ENCODE measurements at regions not wholly inside any gene's neighbourhood (a gene's known extent, or its start where the extent isn't known, plus 50 kb on each side); places are given as distances from the start of the nearest gene placed in this dataset.
A peak's percentile ranks its signal among the peaks of the same experiment; 100 is the strongest.
"Not testable (repeated sequence)": the region's sequence is repeated elsewhere in the genome, so short reads cannot be mapped to it uniquely, and the experiment has no call there.

DNA sequence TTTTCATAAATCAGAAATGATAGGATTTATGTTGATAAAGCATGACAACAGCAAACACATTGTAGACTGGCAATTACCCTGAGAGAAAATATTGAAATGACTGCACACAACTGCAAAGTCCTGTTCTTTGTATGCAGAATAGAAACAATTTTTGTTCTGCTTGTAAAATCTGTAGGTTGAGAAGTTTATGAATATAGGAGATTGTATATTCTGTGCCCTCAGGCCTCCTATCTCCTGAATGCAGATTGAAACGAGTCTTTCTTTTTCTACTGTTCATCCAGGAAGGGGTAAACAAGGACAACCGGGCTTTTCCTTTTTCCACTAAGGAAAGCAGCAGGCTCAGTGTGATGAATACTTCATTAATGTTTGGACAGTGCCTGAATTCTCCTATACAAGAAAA lies 95.0 kb upstream of the HAPLN1 start:
- ATAC-seq, result no peak
- no peak for DNase-seq (ENCODE audit: low spot score)

DNA sequence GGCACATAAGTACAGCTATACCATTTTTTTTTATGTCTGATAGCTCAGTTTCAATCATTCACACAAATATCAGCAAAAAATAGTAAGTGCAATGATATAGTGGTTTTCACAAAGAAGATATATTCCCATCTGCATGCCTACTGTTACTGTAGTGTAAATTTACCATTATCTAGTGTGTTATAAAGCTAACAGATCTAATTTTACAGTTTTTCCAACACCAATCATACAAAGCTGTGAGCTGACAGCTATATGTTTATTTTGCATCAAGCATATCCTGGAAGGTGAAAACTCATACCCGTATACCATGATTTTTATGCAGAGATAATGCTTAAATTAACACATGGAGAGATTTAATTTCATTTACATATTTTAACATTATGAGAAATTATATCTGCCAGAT lies 89.9 kb upstream of the HAPLN1 start:
- DNase-seq (ENCODE audit: low spot score), result no peak
- ATAC-seq, result no peak

DNA sequence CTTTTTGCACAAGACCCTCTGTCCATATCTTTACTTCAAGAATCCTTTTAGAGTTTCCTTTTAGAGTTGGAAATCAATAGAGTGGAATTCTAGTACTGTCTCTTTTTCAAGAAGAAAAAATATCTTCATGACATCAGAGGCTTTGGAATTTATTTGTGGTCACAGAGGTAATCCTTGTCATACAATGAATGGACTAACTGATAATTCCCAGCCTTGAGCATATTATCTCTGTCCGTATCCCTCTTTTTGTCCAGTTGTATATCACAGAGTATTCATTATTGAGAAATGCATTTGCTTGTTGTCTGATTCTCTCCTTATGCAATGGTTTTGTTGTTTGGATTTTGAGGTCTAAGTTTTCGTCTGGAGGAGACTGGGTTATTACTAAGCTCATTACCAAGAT lies 82.0 kb upstream of the HAPLN1 start:
- DNase-seq (ENCODE audit: low spot score), result no peak
- ATAC-seq, result no peak

DNA sequence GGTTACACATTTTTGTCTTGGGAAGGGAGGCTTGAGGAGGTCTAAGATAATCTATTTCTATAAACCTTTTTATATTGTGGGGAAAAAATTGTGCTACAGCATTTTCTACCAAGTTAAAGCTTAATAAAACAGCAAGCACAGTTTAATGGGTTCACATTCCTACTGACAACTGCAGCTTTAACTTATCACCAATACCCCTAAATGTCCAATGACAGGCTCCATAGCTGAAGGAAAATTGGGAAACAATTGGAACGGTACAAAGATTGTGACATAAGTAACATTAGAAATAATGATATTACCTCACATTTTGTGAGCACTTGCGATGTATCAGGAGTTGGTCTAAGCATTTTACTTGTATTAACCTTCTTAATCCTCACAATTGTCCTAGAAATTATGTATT lies 79.5 kb upstream of the HAPLN1 start:
- ATAC-seq (no peak), DNase-seq (ENCODE audit: low spot score) (no peak)

DNA sequence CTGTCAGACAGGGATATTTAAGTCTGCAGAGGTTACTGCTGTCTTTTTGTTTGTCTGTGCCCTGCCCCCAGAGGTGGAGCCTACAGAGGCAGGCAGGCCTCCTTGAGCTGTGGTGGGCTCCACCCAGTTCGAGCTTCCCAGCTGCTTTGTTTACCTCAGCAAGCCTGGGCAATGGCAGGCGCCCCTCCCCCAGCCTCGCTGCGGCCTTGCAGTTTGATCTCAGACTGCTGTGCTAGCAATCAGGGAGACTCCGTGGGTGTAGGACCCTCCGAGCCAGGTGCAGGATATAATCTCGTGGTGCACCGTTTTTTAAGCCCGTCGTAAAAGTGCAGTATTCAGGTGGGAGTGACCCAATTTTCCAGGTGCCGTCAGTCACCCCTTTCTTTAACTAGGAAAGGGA lies 78.4 kb upstream of the HAPLN1 start:
- not testable (repeated sequence) for DNase-seq (ENCODE audit: low spot score); ATAC-seq

DNA sequence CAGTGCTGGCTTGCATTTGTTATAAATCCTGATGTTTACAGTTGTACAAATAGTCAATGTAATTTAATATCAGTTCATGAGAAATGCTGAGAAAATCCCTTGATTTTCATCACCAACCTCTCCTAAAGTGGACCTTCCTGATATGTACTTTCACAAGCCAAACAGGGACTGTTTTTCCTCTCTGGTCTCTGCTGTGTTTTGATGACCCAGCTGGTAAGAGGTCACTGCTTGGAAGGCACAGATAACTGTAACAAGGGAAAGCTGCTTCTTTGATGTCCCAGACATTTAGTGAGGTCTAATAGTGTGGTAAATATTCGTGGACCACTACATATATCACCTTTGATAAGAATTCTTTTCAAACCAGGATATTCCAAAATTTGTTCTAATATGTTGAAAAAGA lies 68.7 kb upstream of the HAPLN1 start:
- DNase-seq (ENCODE audit: low spot score) (no peak), ATAC-seq (no peak)

DNA sequence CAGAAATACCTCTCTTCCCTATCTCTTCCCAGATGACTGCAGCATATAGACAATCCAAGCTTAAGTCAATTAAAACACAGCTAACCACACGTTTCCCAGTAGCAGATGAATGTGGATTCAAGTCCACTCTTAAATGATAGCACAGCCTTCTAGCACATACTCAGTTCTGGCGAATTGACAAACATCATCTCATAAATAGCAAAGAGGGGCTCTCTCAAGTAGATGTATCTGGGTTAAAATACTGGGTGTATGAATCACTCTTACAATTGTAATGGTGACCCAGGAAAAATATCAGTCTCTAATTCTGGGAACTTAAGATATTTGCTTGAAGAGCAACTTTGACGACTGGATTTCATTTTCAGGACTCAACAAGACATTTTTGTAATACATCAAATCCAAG lies 67.0 kb upstream of the HAPLN1 start:
- DNase-seq (ENCODE audit: low spot score), result no peak
- no peak for ATAC-seq

DNA sequence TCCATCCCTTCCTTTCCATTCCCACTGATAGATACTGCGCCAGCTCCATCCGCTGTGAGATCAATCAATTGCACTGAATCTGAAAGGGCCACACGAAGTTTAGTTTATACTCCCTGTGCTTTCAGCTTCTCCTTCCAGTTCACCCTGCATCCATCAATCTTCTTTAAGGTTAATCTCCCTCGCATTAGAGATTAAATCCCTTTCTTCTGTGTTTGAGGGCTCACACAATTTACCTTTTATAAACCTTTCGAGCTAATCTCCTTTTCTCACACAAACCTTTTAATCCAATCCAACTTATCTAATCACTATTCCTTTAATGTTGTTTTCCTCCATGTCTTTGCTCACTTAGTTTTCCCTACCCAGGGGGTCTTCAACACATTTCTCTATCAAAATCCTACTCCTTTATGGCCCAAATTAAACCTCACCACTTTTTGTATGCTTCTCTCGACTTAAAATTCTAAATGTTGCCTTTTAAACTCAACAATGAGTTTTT lies 64.6 kb upstream of the HAPLN1 start:
- ATAC-seq (no peak), DNase-seq (ENCODE audit: low spot score) (no peak)

DNA sequence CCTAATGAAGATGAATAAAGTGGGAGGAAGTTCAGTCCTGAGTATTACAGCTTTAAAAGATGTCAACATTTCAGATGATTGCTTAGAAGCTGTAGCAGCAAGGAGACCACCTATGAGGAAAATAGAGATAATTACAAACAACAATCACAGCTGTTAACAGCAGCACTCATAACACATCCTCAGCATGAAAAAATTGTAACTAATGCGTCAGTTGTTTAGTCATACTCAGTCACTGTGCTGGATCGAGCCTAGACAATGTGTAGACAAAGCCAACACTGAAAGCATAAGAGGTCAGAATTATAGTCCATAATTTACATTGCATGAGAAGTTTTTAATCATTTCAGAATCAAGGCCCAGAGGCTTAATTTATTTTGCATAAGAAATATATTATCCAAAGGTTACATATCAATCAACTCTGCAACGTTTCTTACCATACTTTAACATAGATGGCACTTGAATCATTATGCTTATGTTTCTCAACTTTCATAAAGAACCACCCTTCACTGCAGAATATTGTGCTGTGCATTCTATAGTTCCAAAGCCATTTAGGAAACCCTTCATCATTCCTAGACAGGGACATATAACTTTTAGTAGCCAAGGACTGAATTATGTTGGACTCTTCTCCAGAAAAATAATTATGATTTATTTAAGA lies 60.2 kb upstream of the HAPLN1 start:
- ATAC-seq (no peak), DNase-seq (ENCODE audit: low spot score) (no peak)

DNA sequence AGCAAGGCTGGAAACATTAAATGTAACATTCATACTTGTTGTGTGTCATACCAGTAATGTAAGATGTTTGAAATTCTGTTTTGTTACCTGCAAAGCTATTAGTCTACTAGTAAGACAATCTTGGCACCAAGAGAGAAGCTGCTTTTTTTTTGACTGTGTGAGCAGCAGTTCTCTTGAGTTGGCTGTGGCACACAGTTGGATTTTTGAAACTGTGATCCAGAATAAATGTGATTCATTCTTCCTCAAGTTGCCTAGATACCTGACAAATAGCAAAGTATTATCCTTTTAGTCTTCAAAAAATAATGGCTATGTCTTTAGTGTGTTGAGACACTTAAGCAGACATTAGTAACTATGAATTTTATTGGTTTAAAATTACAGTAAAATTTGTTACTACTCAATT lies 57.2 kb upstream of the HAPLN1 start:
- DNase-seq (ENCODE audit: low spot score), result no peak
- ATAC-seq, result no peak

DNA sequence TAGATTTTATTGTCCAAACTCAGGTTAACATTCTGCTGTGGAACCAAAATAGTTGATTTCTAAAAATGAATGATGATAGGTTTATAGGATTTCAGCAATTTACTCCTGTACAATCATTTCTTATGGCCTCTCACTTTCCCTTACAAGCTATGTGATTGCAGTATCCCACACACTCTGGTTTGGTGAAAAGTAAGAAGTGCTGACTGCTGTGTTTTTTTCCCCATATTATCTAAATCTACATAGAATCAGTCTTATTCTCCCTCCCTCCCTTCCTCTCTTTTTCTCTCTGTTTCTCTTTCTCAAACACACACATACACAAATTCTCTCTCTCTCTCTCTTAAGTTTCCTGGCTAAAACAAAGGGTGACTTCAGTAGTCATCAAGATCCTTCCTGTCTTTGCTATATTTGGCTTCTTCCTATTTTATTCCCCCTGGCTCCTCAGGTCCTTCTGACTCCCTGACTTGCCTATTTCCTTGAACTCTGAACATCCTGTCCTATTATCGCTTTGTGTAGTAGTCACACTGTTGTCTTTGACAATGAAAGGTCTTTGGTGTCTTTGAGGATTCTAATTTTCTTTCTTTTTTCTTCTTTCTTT lies 55.9 kb upstream of the HAPLN1 start:
- ATAC-seq (peak; percentile 41), DNase-seq (ENCODE audit: low spot score) (no peak)

All from left lobe of liver (tissue), 2 donors.